ENCODE measurements at regions not wholly inside any gene's neighbourhood (a gene's known extent, or its start where the extent isn't known, plus 50 kb on each side); places are given as distances from the start of the nearest gene placed in this dataset.

DNA sequence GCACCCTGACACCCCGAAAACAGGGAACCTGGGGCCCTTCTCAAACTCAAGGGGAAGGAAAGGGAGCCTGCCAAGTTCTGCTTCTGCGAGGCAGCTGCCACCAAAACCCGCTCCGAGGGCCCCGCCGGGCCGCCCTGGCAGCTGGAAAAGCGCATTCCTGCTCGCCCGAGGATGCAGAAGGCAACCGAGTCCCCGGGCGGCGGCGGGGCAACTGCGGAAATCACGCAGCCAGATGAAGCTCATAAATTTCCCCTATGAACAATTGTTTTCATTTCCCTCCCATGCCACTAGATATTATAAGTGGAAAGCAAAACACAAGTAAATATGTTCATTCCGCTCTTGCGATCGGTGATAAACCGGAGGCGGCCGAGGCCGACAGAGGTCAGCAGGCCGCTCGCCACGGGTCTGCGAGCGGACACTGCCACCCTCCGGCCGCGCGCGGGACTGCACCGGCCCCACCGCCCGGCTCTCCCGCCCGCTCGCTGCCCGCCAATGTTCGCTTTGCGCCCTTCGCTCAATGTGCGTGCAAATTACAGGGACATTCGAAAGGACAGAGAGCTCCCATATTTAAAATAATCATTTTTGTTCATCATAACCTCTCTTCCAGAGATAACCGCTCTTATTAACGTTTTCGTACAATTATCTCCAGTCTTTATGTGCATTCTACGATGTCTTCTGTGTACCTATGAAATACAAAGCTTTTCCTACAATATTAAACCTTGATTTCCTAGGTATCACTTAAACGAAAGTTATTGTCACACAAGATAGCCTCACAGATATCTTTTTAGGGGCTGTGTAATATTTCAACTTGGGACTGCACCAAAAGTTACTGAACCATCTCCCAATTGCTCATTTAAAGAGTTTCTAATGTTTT is 120.8 kb upstream of the ZNF507 start:
- peak; percentile 37 for DNase-seq

DNA sequence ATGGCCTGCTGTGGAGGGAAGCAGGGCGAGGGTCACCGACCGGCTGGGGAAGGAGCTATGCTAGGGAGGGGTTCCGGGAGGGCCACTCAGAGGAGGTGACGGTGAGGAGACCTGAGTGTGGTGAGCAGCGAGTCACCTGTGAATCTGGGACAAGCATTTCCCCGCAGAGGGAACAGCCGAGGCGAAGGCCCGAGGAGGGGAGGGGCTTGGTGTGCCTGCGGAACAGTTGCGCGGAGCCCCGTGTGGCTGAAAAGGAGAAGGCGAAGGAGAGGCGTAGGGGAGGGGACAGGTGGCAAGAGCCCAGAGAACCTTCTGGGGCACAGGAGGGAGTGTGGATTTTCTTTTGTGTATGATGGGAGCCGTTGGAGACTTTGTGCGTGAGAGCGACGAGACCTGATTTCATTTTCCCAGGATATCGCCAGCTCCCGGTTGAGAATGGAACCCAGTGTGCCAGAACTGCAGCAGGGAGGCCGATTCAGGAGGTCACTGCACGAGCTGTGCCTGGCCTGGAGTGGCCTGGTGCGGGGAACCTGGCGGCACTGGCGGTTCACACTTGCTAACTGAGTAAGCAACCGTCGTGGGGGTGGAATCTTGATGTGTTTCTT is 117.7 kb upstream of the ZNF507 start:
- no peak for DNase-seq

DNA sequence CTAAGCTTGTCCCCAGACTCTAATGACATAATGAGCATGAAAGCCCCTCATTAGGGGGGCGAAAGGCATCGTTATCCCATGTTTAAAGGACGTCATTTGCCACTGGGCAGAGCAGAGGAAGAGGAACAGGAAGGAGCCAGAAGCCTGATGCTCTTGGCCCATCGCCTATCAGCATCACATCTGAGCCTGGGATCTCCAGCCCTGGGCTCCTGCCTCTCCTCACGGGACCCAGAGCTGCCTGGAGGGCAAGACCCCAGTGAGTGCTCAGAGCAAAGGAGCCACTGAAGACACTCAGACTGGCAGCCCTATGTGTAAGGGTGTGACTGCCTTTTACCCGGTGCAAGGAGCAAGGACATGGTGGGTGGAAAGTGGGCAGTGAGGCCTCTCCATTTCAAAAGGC is 115.0 kb upstream of the ZNF507 start:
- no peak for DNase-seq

GRCh38 chr19:32231020-32231419 is 114.4 kb upstream of the ZNF507 start:
- DNase-seq = no peak

- no peak for DNase-seq
These were observed 113.7 kb upstream of the ZNF507 start for GRCh38 chr19:32231691-32232090.

DNA sequence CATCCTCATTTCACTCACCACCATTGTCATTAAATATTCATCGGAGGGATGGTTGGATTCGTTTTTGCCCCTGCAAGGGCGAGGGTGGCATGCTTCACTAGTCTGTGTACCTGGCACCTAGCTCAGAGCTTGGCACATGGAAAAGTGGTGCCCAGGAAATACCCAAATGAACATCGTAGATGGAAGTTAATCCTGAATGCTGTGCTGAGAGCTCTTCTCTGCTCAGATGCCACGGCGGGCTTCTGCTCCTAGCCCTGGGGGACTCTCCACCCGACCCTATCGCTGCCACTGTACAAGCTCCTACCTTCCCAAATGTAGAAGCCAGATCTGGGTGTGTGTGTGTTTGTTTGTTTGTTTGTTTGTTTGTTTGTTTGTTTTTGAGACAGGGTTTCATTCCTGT is 113.0 kb upstream of the ZNF507 start:
- no peak for DNase-seq

DNA sequence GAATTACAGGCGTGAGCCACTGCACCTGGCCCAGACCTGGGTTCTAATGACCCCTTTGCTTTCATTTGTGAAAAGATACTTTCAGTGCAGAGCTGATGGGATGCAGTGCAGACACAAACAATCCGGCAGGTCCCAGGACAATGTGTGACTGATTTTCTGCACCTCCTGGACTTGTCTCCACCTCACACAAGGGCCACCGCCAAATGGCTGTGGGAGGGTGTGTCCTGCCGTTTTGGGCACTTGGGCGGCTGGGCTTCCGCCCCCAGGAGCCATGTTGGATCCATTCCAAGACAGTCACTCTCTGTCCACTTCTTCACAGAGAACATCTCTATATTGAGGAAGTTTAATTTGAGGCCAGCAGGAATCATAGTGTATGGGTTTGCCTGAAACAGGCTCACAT is 112.3 kb upstream of the ZNF507 start:
- no peak for DNase-seq

- DNase-seq = no peak
These were observed 111.5 kb upstream of the ZNF507 start for GRCh38 chr19:32233885-32234284.

DNA sequence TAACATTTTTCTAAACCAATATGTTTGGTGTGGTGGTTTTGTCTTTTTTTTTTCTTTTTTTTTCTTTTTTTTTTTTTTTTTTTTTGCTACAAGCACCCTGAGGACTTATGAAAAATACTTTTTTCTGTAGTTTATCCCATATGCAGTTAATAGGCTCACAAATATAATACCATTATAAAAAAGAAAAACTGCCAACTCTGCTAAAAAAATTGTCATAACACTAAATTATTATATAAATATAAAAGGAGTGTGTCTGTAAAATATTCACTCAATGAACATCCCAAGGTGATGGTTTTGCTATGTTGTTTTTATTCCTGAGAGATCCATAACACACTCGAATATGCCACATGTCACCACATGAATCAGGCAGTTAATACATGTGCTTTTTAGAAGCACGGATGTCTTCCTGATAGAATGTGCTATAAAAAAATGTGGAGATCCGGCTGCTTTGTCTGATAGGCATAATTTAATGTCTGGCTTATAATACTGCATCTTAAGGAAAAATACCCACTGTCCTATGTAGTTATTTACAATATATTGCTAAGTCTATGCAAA is 110.7 kb upstream of the ZNF507 start:
- DNase-seq = no peak

GRCh38 chr19:32238076-32238475 is 107.3 kb upstream of the ZNF507 start:
- DNase-seq = no peak

- DNase-seq = no peak
These were observed 105.1 kb upstream of the ZNF507 start for GRCh38 chr19:32240316-32240715.

GRCh38 chr19:32241306-32241705 is 104.1 kb upstream of the ZNF507 start:
- DNase-seq = no peak

DNA sequence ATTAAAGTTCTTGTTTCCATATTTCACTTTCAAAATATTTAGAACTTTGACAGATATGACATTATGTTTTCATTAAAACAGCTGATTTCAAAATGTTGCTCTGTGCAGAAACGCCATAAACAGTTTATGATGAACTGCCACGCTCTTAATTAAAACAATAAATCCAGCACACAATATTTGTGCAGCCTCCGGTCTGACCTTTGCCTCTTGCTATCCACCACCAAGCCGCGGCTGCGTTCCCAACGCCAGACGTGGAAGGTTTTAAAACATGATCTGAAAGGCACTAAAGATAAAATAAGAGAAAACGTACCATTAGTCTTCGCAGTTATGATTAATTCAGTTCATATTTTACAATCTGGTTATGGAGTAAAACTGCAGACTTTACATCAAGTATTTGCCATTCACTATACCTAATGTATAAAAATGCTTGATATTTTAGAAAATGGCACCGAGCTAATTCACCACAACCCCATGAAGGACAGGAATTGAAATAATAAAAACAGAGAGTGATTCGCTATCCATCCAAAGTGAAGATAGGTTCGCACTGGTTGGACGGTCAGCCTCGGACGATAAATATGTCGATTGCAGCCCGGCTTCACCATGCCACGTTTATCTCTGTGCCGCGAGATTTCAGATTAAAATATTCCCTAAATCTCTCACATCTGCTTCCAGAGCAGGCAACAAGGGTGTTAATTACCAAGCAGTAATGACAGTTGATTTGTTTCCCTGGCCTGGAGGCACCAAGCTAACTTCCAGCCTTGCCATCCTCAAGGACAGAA is 103.3 kb upstream of the ZNF507 start:
- DNase-seq = no peak

DNA sequence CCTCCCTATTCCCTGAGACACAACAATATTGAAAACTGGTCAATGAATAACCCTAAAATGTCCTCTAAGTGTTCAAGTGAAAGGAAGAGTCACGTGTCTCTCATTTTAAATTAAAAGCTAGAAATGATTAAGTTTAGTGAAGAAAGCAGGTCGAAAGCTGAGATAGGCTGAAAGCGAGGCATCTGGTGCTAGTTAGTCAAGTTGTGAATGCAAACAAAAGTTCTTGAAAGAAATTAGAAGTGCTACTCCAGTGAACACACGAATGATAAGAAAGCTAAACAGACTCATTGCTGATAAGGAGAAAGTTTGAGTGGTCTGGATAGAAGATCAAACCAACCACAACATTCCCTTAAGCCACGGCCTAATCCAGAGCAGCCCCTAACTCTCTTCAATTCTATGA is 99.4 kb upstream of the ZNF507 start:
- no peak for DNase-seq

DNA sequence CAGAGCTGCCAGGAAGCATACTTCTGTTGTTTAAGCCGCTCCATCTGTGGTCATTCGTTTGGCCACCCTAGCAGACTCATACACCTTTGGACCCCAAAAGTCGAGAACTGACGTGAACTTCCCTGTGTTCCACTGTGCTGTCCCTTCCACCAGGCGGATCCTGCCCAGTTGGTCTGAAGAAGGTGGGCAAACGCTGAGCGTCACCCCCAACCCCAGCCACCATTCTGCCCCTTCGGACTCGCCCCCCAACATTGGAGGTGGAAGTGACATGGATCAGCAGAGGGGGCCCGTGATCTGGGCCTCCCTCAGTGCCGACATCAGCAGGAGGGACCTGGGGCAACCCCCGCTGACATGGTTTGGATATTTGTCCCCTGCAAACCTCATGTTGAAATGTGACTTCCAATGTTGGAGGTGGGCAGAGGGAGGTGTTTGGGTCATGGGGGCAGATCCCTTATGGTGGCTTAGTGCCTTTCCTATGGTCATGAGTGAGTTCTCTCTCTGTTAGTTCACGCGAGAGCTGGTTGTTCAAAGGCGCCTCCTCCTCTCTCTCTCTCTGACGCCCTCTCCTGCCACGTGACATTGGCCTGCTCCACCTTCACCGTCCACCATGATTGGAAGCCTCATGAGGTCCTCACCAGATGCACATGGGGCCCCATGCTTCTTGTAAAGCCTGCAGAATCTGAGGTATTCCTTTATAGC is 93.6 kb upstream of the ZNF507 start:
- DNase-seq = no peak

DNA sequence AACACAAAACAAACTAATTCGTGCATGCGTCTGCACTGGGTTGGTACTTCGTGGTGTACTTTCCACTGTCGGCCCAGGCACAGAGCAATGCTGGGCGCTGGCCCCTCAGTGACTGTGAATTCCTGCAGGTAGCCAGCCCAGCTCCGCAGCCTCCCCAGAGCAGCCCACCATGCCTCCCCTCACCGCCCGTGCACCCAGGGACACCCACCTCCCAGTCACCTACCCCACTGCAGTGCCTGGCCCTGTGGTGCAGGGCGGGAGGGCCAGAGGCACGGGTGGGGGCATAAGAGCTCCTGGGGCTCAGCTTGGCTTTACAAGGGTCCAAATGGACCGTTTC is 93.1 kb upstream of the ZNF507 start:
- no peak for DNase-seq

- no peak for DNase-seq
These were observed 91.5 kb upstream of the ZNF507 start for GRCh38 chr19:32253683-32254508.

DNA sequence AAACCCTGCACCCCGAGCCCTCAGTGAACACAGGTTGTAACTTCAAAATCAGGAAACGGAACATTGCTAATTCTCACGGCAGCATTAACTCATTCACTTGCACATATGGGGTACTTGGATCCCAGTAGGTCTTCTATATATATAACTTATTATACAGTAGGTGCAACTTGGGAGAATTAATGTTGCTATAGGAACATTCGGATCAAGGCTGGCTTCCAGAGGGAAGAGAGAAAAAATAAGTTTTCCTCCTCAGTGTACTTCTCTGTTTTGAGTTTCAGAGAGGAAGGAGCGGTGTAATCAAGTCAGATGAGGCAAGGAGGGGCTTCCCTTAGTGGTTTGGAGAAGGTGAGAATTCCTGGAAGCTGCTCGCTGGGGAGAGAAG is 90.9 kb upstream of the ZNF507 start:
- no peak for DNase-seq

- DNase-seq = no peak
These were observed 89.7 kb upstream of the ZNF507 start for GRCh38 chr19:32255536-32256295.

GRCh38 chr19:32256341-32256975 is 89.0 kb upstream of the ZNF507 start:
- DNase-seq = no peak
